Kasumi-1 (cell line): ENCODE measurements at regions not wholly inside any gene's neighbourhood (a gene's known extent, or its start where the extent isn't known, plus 50 kb on each side); places are given as distances from the start of the nearest gene placed in this dataset.

Experiments
- DNase-seq, 2 experiments: peaks; one replicate each; lab custom pipeline; 2025; lab: John Stamatoyannopoulos, UW

GRCh38 chr7:12941512-12941911 lies 254.1 kb downstream of the ARL4A start:
- no peak for DNase-seq

GRCh38 chr7:12942609-12943008 lies 255.2 kb downstream of the ARL4A start:
- no peak for DNase-seq

GRCh38 chr7:12943781-12944180 lies 256.3 kb downstream of the ARL4A start:
- no peak for DNase-seq

- DNase-seq: no peak
These were observed 258.5 kb downstream of the ARL4A start for GRCh38 chr7:12945901-12946300.

GRCh38 chr7:12947465-12947864 lies 260.0 kb downstream of the ARL4A start:
- DNase-seq: no peak

GRCh38 chr7:12949060-12949931 lies 261.9 kb downstream of the ARL4A start:
- no peak for DNase-seq

- no peak for DNase-seq
These were observed 264.0 kb downstream of the ARL4A start for GRCh38 chr7:12951397-12951801.

GRCh38 chr7:12954380-12955033 lies 267.1 kb downstream of the ARL4A start:
- no peak for DNase-seq

- DNase-seq: no peak
These were observed 270.1 kb downstream of the ARL4A start for GRCh38 chr7:12957487-12957886.

- no peak for DNase-seq
These were observed 274.6 kb downstream of the ARL4A start for GRCh38 chr7:12961910-12962480.

- no peak for DNase-seq
These were observed 276.0 kb downstream of the ARL4A start for GRCh38 chr7:12963435-12963834.

- no peak for DNase-seq
These were observed 277.4 kb downstream of the ARL4A start for GRCh38 chr7:12964836-12965235.

- DNase-seq: no peak
These were observed 278.3 kb downstream of the ARL4A start for GRCh38 chr7:12965767-12966166.

- DNase-seq: no peak
These were observed 279.9 kb downstream of the ARL4A start for GRCh38 chr7:12967322-12967721.

GRCh38 chr7:12968836-12969422 lies 281.5 kb downstream of the ARL4A start:
- no peak for DNase-seq

- DNase-seq: no peak
These were observed 283.2 kb downstream of the ARL4A start for GRCh38 chr7:12970626-12971025.

- no peak for DNase-seq
These were observed 287.2 kb downstream of the ARL4A start for GRCh38 chr7:12974451-12975166.

GRCh38 chr7:12975412-12975811 lies 288.0 kb downstream of the ARL4A start:
- DNase-seq: no peak

- DNase-seq: no peak
These were observed 291.7 kb downstream of the ARL4A start for GRCh38 chr7:12979181-12979580.

- DNase-seq: no peak
These were observed 294.7 kb downstream of the ARL4A start for GRCh38 chr7:12982178-12982577.

GRCh38 chr7:12984117-12984516 lies 296.7 kb downstream of the ARL4A start:
- DNase-seq: no peak

- no peak for DNase-seq
These were observed 297.8 kb downstream of the ARL4A start for GRCh38 chr7:12985228-12985627.
